GM18517 (cell line): ENCODE measurements at regions not wholly inside any gene's neighbourhood (a gene's known extent, or its start where the extent isn't known, plus 50 kb on each side); places are given as distances from the start of the nearest gene placed in this dataset.

Experiments
- ATAC-seq: cut with Tn5 transposase; IDR thresholded peaks from one replicate; pipeline ENCODE4 v1.9.1; 2021; ENCODE audit warnings: mild to moderate bottlenecking, moderate library complexity; ENCODE audit not compliant: unreplicated experiment

DNA sequence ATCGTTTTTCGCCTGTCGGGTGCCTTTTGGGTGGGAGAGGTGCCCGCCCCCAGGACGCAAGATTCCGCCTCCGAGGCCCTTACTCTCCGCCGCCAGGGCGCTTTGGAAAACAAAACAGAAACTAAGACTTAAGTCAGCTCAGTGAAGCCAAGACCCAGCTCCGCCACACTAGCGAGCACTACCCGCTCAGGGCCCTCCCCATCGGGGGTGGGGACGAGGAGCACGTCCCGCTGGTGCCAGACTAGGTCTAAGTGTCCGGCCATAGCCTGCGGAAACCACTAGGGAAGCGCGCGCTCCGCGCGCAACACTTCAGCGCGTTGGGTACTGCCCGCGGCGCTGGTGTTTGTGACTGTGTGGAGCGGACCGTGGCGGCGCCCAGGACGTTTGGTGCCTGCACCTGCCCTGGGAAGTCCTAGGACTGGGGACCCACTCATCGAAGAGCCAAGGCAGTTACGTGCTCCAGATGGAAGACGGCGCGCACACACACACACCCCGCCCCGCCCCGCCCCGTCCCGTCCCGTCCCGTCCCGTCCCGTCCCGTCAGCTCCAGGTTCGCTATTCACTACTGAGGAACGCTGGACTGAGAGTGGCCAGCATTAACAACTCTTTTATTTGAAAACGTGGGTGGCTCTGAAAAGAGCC is 57.6 kb upstream of the BOLA1 start:
- ATAC-seq: peak; percentile 38

DNA sequence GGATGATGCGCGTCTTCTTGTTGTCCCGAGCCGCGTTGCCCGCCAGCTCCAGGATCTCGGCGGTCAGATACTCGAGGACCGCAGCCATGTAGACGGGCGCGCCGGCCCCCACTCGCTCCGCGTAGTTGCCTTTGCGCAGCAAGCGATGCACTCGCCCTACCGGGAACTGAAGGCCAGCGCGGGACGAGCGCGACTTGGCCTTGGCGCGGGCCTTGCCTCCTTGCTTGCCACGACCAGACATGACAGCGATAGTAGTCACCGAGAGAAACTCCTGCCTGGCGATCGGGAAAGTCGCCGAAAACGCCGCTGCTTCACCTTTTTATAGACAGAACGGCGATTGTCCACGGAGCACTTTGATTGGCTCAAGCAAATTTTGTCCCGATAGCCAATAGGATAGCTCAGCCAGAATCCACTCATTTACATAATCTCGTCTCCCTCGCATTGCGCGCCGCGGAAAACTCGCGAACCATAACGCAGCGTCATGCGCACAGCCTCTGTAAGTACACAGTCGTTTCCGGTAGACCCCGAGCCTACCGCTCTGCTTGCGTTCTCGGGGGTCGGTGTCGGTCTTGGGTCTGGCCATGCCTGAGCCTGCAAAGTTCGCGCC is 56.8 kb upstream of the BOLA1 start:
- peak; percentile 63 for ATAC-seq

DNA sequence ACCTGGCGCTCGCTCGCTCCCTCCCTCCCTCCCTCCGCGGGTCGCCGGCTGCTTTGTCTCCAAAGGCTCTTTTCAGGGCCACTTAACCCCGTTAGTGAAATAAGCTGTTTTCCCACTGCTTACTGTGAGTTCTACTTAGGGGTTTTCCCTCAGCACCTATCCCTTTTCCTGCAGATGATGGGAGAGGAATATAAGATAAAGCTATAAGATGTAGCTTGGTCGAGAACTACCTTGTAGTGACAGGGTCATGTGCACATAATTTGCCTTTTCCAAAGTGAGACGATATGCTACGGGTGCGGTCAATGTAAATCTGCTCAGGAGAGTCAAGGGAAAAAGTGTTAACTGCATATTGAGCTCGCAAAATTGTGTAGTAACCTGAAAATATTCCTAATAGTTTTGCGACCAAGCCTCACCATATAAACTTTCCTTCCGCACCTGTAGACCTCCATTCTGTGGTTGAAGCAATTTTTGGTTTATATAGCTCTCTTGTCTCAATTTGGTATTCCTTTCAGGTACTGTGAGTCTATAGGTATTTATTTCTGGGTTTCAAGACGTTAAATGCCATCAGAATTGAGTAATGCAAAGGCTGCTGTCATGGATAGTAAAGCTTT is 55.8 kb upstream of the BOLA1 start:
- no peak for ATAC-seq

DNA sequence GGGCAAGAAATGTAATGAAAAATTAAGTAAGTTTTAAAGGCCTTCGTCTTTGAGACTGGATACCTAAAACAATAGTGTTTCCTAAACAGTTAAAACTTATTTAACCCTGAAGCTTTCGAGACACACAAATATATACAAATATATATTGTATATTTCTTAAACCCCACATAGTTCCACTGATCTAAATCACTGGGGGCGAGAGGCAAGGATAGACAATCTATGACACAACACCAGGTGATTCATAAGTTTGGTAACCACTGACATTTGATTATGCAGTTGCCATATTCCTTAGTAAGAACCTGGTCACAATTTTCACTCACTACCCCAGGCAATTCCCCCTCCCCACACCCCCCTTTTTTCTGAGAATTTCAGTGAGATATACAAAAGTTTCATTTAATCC is 55.3 kb upstream of the BOLA1 start:
- no peak for ATAC-seq

DNA sequence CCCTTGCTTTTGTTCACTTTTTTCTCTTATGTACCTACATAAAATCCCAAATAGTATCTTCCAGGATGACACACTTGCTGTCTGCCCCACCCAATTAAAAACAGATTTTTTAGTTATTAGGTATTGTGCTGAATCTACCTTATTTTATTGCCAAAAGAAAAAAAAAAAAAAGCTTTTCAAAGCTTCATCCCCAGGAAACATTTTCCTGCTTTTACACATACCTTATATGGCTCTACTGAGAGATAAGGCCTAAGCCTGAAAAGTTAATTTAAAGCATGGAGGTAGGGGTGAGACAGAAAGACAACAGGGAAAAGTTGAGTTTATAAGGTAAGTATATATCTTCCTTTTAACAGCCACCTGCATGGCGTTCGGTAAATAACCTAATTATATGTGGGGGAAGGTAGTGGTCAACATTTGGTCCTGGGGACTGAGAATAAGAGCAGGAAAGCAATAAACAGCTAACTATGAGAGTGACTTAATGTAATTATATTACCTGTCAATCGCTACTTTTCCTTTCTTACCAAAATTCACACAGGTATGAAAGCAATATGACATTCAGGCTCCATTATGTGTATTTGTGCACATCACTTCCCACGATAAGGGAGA is 54.6 kb upstream of the BOLA1 start:
- no peak for ATAC-seq

DNA sequence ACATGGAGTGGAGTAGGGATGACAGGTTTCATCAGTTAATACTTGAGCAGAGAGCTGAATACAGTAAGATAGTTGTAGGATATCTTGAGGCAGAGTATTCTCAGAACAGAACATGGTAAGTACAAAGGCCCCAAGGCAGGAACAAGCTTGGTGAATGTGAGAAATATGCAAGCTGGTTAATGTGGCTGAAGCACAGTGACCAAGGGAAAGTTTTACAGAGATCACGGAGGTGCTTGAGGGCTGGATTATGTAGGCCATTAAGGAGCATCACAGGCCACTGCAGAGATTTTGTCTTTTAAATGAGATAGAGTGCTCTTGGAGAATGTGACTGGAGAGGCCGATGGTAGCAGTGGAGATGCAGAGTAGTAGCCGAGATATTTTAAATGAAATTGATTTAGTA is 54.0 kb upstream of the BOLA1 start:
- ATAC-seq: no peak

DNA sequence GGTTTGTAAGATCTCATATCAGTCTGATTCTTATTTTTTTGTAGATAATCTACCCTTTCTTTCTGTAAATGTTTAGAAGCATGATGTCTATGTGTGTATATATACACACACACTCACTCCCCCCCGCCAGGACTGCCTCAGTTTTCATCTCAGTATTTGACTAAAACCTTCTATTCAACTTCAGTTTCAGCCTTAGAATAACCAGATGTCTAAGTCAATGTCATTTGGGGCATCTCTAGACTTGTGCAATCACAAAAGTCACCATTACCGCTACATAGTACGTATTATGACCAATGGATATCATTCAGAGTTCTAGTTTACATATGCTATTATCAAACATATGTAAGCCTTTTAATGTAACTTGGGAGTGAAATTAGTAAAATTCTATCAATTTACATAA is 53.3 kb upstream of the BOLA1 start:
- ATAC-seq: no peak

DNA sequence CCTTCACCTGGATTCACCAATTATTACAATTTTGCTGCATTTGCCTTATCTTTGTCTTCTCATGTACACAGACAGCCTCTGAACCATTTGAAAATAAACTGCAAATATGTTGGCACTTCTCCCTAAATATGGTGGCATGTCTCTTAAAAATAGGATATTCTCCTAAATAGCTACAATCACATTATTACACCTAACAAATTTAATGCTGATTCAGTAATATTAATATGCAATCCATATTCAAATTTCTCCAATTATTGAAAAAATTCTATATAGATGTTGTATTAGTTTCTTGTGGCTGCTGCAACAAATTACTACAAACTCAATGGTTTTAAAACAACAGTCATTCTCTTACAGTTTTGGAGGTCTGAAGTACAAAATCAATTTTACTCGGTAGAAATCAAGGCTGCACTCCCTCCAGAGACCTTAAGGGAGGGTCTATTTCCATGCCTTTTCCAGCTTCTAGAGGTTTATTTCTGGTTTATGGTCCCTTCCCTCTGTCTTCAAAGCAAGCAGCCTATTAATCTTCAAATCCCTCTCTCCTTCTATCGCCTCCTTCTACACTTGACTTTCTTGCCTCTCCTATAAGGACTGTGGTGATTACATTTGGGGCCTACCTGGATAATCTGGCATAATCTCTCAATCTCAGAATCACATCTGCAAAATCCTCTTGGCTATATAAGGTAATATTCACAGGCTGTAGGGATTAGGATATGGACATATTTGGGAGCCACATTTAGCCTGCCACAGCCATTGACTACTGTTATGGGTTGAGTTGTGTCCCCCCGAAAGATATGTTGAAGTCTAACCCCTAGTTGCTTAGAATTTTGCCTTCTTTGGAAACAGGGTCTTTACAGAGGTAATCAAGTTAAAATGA is 52.5 kb upstream of the BOLA1 start:
- no peak for ATAC-seq

DNA sequence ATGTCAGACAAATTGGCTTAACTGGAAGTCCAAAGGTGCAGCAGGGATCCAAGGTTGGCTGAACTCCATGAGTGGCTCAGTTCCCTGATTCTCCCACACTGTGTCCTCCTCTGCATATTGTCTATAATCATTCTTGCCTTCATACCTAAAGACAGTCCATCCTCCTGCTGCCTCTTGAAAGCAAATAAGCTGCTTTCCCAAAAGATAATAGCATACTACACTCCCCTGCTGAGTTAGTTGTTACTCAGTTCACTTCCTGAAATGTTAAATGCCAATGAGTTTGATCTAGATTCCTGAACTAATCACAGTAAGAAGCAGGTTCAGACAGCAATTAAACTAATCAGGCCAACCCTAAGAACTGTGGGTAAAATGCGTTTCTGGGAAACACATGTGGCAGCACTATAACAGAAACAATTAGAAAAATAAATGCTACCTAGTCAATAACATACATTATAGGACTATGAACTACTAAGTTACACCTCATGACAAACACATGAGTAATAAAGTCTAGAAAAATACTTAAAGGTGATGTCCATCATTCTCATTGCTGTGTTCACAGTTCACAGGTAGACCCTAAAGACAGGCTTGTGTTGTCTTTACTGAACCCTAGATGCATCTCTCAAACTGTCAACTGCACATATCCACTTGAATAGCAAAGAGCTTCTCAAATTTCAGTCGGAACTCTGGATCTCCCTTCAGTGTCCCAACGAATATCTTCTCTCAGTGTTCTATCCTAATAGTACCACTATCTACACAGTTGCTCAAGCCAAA is 50.8 kb upstream of the BOLA1 start:
- no peak for ATAC-seq

DNA sequence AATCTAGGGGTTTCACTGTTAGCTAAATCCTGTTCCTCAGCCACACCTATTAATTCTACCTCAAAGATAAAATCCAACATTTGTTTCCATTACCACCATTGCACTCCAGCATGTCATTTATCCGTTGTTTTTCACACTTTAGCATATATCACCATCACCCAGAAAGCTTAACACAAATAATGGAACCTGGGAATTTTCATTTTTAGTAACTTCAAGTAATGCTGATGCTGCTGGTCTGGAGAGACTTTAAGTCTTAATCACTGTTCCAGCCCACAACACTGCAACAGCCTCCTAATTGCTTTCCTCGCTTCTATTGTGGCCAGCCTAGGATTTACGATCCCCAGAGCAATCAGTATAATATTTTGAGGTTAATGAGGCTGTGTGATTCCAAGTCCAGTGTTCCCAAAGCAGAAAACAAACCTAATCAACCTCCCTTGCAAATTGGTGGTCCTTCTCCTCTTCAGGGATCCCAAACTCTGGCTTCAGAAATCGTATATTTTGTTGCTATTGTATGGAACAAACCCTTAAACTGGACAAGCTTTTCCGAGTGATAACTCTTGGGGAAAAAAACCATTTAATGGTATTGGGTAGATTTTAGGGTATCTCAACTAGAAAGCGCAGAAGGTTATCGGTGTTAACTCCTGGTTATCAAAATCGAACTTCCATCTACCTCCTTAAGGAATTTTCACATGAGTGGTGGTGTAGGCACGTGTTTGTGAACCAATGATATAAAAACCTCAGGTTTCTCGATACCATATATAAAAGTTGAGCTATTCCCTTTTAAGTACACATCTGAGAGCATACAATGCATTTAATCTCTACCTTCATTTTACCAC is 50.0 kb upstream of the BOLA1 start:
- ATAC-seq: no peak
